Stimulated activated CD8-positive, alpha-beta memory T cell treated with anti-CD3 and anti-CD28 coated beads, Interleukin-15, amount 100 ng/mL, for 24 hours (primary cell): ENCODE measurements at regions not wholly inside any gene's neighbourhood (a gene's known extent, or its start where the extent isn't known, plus 50 kb on each side); places are given as distances from the start of the nearest gene placed in this dataset.

Experiments used
- DNase-seq: peaks from one replicate; pipeline ENCODE4 v3.0.0-alpha.2; 2020; ENCODE audit warnings: low read depth

- DNase-seq, result no peak
Observed at GRCh38 chr12:127268706-127269425, 998.1 kb upstream of the TMEM132C start.

GRCh38 chr12:127270193-127270592, 996.8 kb upstream of the TMEM132C start:
- no peak for DNase-seq

DNA sequence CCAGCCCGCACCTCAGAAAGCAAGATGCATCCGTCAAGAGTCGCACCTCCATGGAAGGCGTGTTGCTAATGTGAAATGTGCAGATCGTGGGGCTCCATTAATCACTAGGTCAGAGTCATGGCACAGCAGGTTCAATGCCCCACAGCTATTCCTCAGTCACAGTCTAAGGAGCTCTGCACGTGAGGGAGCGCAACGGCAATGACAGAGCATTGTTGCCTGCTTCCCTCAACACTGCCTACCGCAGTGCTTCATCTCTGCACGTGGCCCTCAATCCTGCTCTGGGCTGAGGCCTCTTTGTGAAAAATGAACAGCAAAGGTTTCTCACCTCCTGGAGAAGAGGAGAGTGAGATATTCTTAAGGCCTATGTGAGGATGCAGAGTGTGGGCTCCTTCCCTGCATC, 995.2 kb upstream of the TMEM132C start:
- no peak for DNase-seq

DNA sequence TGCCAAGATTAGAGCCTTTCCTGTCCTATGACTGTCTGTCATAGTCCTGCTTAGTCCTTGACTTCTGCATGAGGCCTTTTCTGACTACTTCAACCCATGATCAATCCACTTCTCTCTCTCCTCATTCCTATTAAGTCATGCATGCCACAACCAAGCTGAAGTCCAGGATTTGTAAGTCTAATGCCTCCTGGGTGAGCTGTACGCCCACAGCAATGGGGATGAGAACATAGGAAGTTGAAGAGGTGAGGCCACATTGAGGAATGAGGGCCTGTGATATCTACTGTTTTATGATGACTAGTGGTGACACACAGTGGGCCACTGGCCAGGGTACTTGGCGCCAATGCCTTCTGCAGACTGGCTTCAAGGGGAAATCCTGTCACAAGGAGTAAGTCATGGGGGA, 994.1 kb upstream of the TMEM132C start:
- DNase-seq, result no peak

DNA sequence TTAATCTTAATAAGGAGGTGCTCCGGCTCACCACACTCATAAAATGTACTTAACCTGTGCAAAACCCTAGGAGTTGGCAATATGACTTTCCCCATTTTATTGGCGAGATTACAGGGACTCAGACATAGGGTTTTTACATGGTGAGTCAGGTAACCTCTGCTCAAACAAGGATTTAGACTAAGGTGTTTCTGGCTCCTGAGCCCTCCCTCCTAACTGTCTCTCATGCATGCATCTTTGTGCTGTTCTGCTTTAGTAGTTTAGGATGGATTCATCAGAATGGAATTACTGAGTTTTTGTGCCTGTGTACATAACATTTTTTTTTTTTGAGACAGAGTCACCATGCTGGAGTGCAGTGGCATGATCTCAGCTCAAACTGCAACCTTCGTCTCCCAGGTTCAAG, 993.3 kb upstream of the TMEM132C start:
- DNase-seq, result no peak

DNA sequence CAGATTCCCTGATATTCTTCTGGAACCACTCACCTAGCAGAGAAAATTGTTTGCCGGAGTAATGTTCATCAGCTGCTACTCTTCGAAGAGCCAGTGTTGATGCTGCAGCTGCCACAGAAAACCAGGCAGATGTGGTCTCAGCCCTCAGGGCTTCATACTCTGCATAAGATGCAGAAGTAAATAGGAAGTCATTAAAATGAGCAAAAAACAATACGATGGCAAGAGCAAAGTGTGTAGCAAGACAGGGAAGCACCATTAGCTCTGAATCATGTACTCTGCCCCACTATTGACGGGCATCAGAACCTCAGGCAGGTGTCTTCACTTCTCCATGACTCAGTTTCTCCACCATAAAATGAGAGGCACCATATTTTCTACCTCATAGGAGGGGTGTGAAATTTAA, 991.6 kb upstream of the TMEM132C start:
- DNase-seq, result no peak

DNA sequence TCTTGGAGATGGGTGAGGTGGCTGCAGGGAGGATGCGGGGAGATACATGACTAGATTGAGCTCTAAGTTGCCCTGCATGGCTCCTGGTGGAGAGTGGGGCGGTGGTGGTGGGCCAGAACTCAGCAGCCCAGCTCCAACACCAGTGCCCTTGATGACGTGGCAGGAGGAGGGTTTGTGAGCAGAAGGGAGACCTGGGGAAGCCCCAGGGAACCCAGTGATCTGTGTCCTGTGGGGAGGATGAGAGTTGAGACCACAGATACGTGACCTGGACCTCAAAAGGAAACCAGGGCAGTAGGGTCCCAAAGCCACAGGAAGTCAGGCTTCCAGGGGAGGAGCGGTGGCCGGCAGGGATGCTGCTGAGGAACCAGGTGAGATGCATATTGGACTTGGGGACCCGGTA, 989.1 kb upstream of the TMEM132C start:
- no peak for DNase-seq

- no peak for DNase-seq
Observed at GRCh38 chr12:127278351-127278750, 988.6 kb upstream of the TMEM132C start.

- peak; percentile 68 for DNase-seq
Observed at GRCh38 chr12:127280393-127281275, 986.3 kb upstream of the TMEM132C start.

DNA sequence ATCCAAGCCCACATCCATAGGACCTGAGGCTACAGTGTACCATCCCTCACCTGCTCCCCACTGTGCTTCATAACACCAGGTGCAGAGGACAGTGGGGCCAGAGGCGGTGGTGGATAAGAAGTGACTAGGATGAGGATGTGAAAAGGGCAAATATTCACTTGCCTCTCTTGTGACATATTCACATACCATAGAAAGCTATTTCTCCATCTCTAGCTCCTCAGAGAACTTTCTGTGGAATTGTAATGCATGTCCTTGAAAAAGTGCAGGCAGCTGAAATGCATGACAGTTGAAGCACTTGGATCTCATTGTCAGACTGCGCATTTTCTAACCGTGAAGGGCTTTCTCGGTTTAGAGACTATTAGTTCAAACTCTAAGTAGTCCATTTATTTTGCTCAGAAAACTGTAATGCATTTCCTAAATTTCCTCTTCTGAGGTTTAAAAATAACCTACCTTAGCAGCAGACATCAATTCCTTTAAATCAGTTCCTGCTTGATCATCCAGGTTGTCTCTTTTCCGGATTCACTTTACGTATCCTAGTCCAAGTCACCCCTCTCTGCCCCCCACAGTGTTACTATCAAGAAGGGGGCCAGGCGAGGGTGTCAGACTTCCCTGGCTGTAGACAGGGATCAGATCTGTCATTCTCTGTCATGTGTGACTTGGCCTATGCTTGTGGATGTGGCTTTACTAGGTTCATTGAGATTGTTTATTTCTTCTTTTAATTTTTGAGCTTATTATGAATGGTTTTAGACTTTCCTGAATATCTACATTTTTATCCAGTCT, 984.0 kb upstream of the TMEM132C start:
- no peak for DNase-seq

DNA sequence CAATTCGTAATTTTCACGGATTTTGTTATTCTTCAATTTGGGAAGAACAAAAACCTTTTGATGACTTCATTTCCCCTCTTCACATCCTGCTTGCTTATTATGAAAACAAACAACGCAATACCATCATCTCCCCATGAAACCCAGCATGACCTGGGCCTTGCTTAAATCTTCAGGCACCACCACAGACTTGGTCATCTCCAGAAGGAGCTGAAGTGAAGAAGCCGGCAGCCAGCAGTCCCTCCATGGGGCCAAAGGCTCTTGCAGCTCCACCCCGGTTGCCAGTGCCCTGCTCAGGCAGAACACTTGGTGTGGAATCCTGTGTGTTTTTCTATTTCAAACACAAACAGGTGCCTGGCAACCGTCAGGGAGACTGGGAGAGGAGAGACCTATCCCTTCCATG, 982.9 kb upstream of the TMEM132C start:
- DNase-seq, result no peak

- no peak for DNase-seq
Observed at GRCh38 chr12:127284870-127285431, 982.0 kb upstream of the TMEM132C start.

- DNase-seq, result no peak
Observed at GRCh38 chr12:127286281-127286680, 980.7 kb upstream of the TMEM132C start.

GRCh38 chr12:127287256-127287655, 979.7 kb upstream of the TMEM132C start:
- DNase-seq, result no peak

DNA sequence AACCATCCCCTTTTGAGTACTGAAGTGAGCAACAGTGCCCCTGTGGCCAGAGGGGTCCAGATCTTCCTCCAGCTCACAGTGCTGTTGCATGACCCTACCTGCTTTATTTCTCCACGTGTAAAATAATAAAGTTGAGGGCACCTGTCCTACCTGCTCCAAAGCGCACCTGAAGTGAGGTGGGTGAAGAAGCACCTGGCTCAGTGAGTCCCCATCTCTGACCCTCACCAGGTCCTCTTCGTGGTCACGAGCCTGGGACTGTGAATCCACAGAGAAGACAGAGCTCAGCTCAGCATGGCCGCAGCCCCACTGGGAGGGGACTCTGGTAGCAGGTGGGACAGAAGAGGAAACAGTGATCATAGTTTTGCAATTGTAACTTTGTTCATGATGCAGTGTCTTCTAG, 976.7 kb upstream of the TMEM132C start:
- DNase-seq, result no peak

DNA sequence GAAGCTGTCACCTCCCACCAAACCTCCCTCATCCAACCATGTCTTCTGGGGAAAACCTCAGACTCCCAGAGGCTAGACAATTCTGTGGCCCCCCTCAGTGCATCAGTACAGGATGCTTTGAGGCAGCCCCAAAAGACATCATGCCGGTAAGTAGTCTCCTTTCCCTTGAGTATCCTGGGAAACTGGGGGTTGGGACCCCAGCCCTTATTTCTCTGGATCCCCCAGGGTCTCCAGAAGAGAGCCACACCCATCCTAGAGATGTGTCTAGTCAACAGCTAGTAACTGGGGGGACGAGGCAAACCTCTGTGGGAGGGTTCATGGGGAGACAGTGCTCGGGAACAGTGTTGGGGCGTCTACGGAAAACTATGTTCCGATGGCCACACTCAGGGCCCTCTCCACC, 974.2 kb upstream of the TMEM132C start:
- no peak for DNase-seq

- DNase-seq, result peak; percentile 9
Observed at GRCh38 chr12:127293507-127294310, 973.3 kb upstream of the TMEM132C start.

GRCh38 chr12:127294651-127295210, 972.2 kb upstream of the TMEM132C start:
- DNase-seq, result no peak

GRCh38 chr12:127295630-127296029, 971.3 kb upstream of the TMEM132C start:
- DNase-seq, result no peak

GRCh38 chr12:127296591-127296990, 970.4 kb upstream of the TMEM132C start:
- no peak for DNase-seq

DNA sequence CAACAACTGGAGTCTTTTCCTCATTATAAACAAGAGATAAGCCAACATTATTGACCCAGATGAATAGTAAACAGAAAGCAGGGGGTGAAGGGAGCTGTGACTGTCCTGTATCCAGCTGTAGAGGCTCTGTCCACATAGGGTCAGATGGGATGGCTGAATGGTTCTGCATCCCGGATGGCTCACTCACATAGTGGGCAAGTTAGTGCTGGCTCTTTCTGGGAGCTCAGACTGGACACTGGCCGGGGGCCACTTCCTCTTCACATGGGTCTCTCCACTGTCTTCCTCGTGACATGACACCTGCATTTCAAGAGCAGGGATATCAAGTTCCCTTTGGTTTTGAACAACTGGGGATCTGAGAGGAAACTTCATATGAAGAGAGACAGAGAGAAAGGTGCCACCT, 969.6 kb upstream of the TMEM132C start:
- no peak for DNase-seq
